GM21381 (cell line): ENCODE measurements at regions not wholly inside any gene's neighbourhood (a gene's known extent, or its start where the extent isn't known, plus 50 kb on each side); places are given as distances from the start of the nearest gene placed in this dataset.

Source experiments
- ATAC-seq: cut with Tn5 transposase; IDR thresholded peaks from one replicate; pipeline ENCODE4 v1.9.1; 2021; ENCODE audit warnings: mild to moderate bottlenecking, moderate library complexity; ENCODE audit not compliant: unreplicated experiment

DNA sequence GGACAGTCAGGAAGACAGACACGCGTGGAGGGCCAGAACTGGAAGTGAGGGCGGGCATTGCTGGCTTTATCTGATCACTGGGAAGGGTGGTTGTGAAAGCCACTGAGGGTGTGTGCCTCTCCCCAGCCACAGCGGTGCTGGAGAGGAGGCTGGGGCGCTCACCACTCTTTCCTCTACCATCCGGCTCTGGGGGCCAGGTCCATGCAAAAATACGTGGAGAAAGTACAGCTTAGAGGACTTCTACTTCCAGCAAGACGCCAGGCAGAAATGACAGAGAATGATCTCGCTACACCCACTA lies 148.8 kb upstream of the RPS6KA2 start:
- no peak for ATAC-seq

DNA sequence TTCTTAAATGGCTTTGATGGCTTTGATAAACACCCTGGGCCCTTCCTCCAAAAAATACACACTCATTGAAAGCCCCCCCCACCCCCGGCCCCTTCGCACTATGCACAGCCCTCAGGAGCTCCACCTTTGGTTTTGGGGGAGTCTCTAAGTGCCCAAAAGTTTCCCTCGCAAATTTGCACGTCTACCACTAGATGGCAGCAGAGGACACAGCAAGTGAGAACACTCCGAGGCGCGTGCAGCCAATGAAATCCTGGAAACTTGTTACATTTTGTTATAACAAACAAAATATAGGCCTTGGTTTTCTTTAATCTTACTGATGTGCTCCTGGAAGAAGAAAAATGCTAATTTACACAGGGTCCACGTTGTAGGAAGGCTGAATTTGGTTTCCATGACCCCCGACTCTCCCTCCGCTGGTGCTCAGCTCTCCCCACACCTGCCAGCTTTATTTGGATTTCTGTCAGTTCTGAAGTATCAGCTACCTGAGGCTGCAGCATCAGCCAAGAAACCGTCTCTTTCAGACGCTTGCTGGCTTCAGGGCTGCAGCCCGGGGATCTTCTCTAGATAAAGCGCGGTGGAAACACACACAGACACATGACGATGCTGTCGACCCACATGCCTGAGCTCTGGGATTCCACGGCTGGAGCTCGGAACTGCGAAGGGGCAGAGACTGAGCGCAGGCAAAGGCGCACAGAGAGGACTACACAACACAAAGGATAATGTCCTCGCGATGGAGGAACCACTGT lies 148.3 kb upstream of the RPS6KA2 start:
- ATAC-seq = no peak

DNA sequence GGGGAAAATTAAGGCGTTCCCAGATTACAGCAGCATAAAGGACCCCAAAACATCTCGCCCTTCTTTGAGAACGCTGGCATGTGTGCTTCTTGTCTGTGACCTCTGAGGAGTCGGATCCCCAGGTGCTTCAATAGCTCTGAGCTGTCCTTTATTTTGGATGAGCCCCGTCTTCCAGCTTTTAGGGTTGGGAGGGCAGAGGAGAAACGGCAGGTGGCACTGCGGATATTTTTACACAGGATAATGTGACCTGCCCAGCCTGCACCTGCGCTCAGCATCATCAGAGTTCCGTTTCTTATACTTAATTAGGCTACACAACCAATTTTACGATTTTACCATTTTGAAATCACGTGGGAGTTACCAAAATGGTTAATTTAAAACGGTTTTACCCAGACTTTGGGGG lies 147.7 kb upstream of the RPS6KA2 start:
- ATAC-seq = no peak

DNA sequence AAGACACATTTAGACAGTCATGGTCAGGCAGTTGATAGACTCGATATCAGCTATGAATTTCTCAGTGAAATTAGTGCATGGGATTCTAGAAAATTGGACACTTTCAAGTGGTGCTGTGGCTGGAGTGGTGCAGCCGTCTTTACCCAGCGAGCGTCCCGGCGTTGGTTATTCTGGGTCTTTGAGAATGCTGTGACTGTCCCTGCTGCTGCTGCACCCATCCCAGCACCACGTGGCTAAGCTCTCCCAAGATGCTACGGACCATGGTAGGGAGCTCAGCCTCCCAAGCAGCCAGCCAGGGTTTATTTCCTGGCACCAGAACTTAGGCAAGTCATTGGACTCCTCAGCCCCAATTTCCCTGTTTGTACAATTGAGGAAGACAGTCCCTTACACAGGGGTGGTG lies 147.2 kb upstream of the RPS6KA2 start:
- no peak for ATAC-seq

DNA sequence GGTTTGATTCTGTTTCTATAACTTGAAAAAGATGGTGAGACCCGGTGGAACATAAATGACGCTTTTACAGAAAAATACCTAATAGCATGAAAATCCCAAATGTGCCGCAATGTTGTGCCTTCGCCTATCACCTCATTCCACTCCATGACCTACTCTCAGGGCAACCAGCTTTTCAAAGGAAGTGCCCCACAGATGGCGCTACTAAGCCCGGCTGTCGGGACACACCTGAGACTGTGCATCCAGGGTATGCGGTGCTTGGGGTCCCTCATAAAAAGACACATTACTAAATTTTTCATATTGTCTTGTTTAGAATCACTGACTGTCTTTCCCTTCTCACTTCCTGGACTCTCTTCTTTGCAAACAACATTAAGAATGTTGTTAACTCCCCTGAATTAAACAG lies 145.5 kb upstream of the RPS6KA2 start:
- no peak for ATAC-seq

DNA sequence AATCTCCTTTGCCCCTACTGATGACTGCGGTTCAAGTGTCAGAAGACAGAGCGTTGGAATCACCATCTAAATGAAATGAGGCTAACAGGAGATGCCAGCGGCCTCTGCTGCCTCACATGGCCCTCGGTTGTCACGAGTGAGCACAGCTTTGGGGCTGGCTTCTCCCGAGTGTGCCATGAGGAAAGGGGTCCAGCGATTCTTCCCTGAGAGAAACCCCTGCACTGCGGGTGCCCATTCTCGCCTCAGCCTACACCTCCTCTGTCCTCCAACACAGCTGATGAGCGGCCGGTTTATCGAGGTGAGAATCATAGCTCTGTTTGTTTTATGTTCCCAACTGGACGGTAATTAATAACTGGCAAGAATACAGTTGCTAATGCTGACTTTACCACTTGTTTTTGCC lies 144.7 kb upstream of the RPS6KA2 start:
- no peak for ATAC-seq

DNA sequence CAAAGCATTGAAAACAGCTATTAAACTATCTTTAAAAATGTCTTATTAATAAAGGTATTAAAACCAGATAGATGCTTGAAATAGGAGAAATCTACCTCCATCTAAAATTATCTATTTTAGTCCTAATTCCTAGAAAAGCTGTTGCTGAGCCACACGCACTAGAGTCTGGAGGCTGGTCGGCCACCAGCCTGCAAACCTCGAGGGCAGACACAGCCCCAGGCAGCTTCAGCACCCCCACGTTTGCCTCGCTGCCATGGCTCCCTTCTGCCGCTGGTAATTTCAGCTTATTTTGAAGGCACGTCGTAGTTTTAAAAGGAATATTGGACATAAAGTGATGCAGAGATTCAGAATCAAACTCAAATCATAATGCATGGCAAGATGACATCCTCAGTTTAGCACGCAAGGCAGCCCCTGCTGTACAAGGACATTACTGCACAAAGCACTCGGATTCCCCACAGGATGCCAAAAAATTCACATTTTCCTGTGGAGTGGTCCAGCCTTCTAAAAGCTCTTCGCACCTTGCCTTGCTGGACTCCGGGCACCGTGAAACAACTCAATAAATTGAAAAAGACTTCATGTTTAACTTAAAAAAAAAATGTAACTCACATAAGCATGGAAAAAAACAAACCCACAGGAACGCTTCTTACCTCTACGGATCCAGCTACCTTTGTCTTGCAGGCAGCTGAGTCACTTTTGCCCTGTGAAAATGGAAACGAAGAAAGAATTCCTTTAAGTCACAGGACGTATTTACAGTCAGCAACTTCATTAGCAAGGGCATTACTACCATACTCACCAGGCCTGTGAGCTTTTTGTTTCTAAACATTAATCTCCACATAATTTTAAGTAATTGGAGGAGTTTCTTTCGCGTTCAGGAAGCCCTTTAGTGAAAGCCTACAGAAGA lies 143.4 kb upstream of the RPS6KA2 start:
- no peak for ATAC-seq

DNA sequence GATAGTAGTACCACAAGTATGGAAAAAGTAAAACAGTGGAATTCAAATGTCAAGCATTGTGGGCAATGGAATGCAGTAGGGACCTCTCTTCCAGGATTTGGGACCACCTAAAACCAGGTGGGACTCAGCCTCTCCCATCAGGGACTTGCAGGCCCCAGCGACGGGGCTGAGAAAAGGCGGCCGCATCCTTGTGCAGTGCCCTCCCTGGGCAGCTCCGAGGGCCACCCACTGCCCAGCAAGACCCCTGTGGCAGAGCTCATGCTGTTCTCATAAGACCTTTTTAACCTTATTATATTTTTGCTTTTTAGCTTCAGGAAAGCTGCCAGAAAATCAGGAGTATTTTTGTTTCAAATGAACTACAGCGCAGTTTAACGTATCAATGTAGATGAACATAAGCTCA lies 142.6 kb upstream of the RPS6KA2 start:
- ATAC-seq = no peak

DNA sequence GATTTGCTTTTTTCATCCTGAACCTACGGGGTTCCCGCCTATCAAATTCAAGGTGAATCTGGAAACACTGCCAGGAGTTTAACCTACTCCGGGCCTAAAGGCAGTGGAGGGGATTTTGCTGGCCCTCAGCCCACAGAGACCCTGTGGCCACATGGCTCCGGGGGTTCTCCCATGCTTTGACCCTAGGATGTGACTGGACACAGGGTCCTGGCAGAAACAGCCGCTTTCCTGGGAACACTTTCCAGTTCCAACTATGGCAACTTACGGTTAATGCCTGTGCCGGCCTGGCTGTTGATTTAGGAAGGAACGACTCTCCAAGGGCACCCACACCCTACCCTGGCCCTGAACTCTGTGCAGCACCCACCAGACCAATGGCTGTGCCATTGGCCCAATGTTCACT lies 141.7 kb upstream of the RPS6KA2 start:
- ATAC-seq = no peak

DNA sequence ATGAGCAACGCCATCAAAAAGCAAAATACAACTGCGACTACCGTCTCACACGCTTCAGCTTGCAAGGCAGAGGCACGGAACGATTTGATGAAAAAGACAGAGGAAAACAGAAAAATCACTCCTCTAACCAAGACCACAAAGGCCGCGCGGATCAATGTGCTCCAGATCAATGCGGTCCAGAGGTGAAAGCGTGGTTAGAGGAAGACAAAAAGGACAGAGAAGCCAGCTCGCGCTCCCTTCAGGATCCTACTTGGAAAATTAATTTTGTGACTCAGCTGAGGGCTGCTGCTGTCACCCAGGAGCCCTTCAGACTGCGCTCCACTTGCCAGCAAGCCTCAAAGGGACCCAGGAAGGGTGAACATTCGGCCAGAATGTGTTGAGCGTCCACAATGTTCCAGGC lies 140.2 kb upstream of the RPS6KA2 start:
- ATAC-seq = no peak

DNA sequence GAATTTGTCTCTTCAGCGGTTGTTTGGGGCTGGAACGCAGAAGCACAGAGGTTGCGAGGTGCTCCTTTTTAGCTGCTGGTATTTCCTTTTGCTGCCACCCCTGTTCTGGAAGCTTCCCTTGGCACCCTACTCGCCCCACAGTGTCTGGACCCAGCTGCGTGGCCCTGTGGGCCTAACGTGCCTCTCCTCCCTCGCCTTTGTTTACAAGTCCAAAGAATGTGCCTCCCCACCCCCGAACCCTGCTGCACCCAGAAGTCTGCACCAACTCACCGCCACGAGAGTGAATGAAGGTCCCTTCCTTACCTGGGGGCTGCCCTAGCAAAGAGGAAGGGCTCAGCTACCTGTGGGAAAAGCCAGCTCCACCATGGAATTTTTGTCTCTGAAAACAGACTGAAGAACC lies 139.7 kb upstream of the RPS6KA2 start:
- ATAC-seq = no peak

DNA sequence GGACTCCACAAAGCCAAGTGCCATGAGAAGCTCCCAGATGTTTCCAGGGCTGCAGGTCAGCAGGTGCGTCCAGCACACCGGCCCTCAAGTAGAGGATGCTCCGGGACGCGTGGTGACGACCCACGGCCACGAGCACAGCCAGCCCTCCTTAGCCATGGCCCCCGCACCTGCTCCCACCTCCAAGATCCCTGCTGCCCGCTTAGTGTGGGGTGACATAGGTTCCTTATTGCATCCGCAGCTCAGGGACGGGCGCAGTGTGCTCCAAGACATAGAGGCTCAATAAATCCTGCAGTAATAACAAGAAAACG lies 138.1 kb upstream of the RPS6KA2 start:
- ATAC-seq = no peak

DNA sequence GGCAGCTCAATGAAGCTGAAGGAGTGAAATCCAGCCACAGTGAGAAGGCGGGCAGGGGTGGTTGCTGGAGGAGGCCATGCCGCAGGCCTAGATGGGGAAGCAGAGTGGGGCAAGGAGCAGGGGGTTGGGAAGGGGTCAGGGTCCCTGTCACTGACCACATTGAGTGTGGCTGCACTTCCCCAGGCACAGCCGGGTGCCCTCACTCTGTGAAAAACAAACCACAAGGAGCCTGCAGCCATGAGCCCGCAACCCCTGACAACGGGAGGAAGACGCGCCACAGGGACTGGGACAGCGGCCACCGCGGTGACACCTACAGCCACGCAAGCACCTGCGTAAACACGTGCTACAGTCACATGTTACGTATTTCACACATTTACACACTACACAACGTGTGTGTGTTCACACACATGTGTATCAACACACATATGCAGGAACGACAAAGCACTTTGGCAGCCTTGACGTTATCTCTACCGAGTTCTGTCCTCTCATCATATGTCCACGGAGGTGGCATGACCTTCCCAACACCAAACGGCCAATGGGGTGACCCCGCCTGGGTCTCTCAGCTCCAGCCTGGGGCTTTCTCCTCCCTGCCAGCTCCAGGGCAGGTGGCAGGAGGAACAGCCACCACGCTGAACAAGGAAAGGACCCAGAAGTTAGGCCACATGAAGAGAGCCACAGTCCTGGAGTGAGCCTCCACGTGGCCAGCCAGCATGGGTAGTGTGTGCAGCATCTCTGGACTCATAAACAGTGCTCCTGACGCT lies 137.6 kb upstream of the RPS6KA2 start:
- ATAC-seq = no peak

DNA sequence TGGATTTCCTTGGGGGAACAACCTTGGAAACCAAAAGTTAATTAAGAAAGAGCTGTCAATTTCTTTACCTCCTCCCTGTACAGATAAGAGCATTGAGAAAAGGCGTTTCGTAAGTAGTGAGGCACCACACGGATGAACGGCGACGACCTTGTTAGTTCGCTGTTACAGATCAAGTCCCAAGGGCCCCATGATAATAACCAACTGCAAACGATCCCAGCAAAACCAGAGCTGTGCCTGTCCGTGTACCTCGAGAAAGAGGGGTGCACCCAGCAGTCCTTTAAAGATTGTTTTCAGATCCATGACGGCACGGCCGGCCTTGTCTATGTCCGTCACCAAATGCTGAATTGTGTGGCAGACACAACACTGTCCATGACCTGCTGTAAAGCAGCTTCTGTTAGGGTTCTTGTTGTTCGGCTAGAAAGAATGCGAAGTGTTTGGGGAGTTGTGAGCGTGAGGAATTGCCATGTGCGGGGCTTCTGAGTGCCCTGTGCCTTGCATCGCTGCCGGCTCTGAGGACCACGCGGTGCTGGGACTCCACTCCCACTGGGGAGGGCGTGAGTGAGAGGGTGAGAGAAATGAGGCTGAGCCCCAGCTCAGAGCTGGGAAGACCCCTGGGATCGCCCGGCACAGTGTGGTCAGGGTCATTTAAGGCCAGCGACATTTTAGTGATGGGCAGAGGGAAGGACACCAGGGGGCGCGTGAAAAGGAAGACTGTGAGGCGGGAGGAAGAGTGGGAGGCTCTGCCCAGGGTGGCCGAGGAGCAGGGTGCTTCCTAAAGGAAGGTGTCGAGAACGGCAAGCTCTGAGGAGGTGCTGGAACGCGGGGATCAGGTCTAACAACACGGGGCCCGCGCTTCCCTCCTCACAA lies 136.8 kb upstream of the RPS6KA2 start:
- no peak for ATAC-seq

DNA sequence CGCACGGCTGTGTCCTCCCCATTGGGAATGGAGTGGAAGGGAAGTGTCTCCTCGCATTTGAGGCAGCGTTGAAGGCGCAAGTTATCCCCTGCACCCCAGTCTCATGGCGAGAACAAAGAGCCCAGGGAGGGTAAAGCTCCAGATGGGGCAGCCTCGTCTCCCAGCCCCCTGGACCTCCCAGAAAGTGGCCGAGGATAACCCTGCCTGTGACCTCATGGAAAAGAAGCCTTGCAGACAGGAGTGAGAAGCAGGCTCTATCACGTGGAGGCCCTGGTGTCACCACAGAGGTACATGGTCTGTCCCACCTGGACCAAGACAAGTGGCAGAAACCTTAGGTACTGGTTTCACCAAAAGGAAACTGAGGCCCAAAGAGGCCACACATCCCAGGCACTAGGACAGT lies 134.8 kb upstream of the RPS6KA2 start:
- no peak for ATAC-seq

DNA sequence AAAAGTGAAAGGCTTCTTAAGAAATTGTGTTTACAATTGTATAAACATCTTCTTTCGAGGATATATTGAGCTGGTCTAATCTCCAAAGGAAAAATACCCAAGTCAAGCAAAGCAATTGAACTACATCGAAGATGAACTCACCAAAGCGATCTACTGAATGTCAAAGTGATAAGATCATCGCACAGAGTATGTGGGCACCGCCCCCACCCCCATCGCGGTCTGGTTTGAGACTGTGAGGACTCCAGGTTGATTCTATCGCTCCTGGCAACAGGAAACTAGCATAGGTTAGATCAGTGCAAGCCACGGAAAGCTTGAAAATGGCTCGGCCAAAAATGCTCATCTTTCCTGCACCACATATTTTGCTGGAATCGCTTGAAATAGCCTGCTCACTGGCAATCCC lies 133.2 kb upstream of the RPS6KA2 start:
- no peak for ATAC-seq

DNA sequence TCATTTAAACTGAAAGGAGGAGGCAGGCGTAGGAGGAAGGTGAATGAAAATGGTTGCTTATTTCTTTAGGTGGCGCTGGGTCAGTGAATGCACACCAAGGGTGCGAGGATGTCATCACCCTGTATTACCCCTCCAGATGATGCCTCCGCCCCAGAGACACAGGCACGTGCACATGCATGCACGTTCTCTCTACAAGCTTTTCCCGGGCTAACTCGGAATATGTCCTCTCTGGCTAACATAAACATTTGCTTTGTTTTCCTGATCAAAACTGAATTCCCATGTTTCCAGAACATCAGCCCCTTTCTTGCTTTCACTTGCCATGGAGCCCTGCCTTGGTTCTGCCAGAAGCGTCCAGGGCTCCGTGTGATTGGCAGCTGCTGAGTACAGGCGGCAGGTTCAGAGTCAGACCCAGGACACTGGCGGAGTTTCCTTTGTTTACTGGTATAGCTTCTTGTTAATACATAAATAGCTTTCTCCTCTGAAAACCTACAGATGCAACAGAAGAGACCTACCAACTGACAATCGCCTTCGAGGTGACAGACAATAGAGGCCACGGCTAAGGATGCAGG lies 131.2 kb upstream of the RPS6KA2 start:
- no peak for ATAC-seq

DNA sequence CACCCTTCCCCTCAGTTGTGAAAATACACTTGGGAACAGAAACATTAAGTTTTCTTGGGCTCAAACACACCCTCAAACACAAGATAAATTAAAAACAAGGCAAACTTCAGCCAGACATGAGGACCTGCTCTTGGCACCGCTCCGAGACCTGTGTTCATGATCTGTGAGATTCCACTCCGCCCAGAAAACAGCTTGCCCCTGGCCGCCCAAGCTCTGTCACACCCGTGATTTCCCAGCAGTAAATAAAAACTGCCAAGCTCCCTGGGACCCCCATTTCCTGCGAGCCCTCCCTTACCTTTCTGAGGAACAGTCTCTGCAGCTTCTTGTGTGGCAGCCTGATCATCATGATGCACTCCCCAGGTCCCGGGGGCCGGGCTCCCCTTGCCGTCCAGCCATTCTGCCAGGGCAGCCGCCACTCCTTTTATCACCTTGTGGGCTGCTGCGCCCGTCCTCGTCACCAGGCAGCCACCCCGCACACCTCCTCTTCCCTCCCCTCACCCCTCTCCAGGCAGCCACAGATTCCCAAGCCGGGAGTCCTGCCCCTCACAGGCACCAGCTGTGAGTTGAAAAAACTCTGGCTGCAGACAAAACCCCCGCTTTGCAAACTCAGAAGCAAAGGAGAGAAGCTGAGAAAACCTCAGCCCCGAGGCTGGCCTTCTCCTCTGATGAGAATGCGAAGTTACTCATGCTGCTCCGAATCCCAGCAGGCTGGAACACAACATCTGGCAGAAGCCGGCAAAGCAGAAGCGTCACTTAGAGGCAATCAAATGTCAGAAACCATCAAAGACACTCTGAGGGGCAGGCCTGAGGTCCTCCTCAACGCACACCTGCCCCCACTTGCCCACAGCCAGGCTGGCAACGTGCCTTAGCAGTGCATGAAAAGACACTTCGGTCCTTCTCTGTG lies 130.4 kb upstream of the RPS6KA2 start:
- ATAC-seq = no peak

DNA sequence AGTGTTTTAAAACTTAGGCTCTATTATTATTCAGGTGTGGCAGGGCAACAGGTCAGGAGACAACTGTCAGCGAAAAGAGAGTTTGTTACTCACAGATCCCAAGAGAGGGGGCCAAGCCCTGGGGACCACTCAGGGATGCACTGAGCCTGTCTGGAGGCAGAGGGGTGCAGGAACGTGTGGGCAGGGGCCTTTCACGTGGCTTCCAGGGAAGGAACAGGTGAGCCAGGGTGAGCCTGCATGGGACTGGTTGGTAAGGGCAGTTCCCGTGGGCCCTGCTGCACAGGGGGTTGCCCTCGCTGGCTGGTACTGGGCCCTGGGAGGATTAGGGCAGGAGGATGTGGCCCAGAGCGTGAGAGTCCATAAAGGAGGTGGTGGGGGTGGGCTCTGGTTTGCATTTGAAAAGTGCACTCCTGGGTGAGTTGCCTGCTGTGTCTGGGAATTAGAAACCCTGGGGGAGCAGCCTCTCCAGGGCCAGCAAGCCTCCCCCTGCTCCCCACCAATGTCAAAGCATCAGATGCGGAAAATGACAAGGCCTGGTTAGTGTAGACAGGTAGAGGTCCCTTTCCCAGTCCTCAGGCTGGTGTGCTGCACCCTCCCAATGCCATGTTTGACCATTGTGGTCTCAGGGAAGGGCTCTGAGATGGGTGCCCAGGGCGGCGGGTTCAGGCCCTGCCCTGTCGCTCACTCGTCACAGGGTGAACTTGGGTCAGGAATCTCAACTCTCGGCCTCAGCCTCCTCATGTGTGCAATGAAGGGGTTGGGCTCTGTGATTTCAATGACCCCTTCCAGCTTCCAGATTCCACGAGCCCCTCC lies 127.4 kb upstream of the RPS6KA2 start:
- ATAC-seq = no peak
